ENCODE measurements at regions not wholly inside any gene's neighbourhood (a gene's known extent, or its start where the extent isn't known, plus 50 kb on each side); places are given as distances from the start of the nearest gene placed in this dataset.

DNA sequence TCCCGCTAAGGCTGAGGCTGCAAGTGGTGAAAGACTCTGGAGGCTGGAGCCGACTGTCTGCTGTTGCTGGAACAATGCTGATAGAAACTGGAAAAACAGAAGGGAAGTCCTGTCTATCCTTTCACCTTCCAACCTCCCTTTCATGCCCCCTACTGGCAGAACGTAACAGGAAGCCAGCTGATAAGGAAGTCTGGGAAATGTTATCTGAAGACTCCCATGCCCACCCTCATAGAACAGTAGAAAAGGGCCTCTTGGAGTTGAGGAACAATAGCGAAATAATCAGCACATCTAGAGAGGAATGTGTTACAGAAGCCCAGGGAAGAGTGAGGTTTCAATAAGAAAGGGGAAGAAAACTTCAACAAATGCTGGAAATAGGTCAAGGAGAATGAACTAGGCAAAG, 117.1 kb upstream of the DKK2 start:
- no peak for TF ChIP-seq CTCF (conservative IDR thresholded peaks at IDR 0.05)
- no peak for TF ChIP-seq EZH2 (IDR thresholded peaks at IDR 0.05; ENCODE audit: low read depth)
